Urinary bladder (tissue), 3 donors: ENCODE measurements at regions not wholly inside any gene's neighbourhood (a gene's known extent, or its start where the extent isn't known, plus 50 kb on each side); places are given as distances from the start of the nearest gene placed in this dataset.
A peak's percentile ranks its signal among the peaks of the same experiment; 100 is the strongest.

Experiments used
- DNase-seq: peaks from one replicate; pipeline ENCODE4 v3.0.0-alpha.2; 2015; ENCODE audit errors: extremely low spot score
- H3K27ac ChIP-seq: one replicate; pipeline ENCODE4 v1.5.1; 2013; ENCODE audit warnings: low read depth, mild to moderate bottlenecking, moderate library complexity
- H3K36me3 ChIP-seq: one replicate; pipeline ENCODE4 v1.6.1; 2013; ENCODE audit warnings: mild to moderate bottlenecking, moderate library complexity; ENCODE audit not compliant: insufficient read depth
- H3K4me1 ChIP-seq: one replicate; pipeline ENCODE4 v1.6.1; 2013; ENCODE audit warnings: mild to moderate bottlenecking, moderate library complexity; ENCODE audit not compliant: insufficient read depth
- H3K4me3 ChIP-seq: one replicate; pipeline ENCODE4 v1.5.1; 2013; ENCODE audit warnings: low read depth, low read length
- WGBS: extraction: QIAGEN DNeasy Blood & Tissue Kit; methylation state at CpG from one replicate; pipeline ENCODE4 v1.1.7; 2013; 5-methylcytosine and 5-hydroxymethylcytosine counted together
- donor health status: healthy with polysubstance abuse.
- donor health status: healthy.

GRCh38 chr9:105059252-105059651 is 131.3 kb upstream of the ABCA1 start:
- Histone ChIP-seq H3K27ac (no peak overlapping the region), H3K36me3 (no peaks in the 10 kb centered on the region), H3K4me3 (no peak overlapping the region), H3K4me1 (peaks cover 4% of the 10 kb centered on the region)
- WGBS, result 73% methylated on average over 1 of the region's 1 CpG
- no peak for DNase-seq

- Histone ChIP-seq H3K36me3 (no peaks in the 10 kb centered on the region), H3K4me1 (peaks cover 4% of the 10 kb centered on the region), H3K27ac (no peak overlapping the region), H3K4me3 (no peak overlapping the region)
- no peak for DNase-seq
- WGBS, result 90% methylated on average over 7 of the region's 7 CpGs
Measured at GRCh38 chr9:105062222-105062855, 134.4 kb upstream of the ABCA1 start.

DNA sequence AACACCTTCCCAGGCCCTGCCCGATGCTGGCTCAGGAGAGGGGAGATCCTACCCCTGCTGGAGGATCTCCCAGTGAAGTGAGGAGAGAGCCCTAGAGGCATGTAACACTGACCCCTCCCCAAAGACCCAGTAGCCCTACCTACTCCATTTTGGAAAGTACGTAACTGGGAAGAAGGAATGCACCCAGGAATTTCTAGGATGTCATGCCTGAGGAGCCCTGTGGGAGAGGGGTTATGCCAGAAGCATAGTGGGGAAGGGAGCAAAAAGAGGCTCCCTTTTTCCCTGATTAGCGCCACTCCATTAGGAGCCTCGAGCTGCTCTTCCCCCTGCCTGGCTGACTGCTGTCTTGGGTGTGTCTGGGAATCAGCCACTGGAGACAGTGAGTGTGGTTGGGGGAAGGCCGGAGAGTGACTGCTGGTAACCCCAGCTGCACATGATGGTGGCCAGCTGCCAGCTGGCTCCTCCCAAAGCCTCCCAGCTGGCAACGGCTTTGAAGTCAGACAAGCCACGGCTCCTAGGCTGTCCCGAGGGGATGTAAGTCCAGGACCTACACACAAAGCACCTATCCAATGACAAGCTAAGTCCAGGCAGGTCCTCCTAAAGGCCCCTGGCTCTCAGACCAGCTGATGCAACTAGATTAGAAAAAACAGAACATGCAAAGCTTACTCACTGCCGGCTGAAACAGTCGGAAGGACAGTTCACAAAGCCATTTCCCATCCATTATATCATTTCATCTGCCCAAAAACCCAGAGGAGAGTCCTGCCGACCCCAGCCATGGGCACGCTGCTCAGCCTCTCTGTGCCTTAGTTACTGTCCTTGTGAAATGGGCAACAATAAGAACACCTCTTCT is 136.5 kb upstream of the ABCA1 start:
- Histone ChIP-seq H3K36me3 (no peaks in the 10 kb centered on the region), H3K4me3 (no peak overlapping the region), H3K4me1 (peaks cover 4% of the 10 kb centered on the region), H3K27ac (peak overlapping the region; percentile 79)
- DNase-seq, result peak; percentile 40
- WGBS, result 16% methylated on average over 12 of the region's 12 CpGs

GRCh38 chr9:105065098-105066088 is 137.4 kb upstream of the ABCA1 start:
- no peak overlapping the region for H3K4me3 ChIP-seq
- peak overlapping the region; percentile 46 for H3K27ac ChIP-seq
- WGBS, result 88% methylated on average over 17 of the region's 17 CpGs
- H3K36me3 ChIP-seq, result no peaks in the 10 kb centered on the region
- DNase-seq, result no peak
- peaks cover 4% of the 10 kb centered on the region for H3K4me1 ChIP-seq

DNA sequence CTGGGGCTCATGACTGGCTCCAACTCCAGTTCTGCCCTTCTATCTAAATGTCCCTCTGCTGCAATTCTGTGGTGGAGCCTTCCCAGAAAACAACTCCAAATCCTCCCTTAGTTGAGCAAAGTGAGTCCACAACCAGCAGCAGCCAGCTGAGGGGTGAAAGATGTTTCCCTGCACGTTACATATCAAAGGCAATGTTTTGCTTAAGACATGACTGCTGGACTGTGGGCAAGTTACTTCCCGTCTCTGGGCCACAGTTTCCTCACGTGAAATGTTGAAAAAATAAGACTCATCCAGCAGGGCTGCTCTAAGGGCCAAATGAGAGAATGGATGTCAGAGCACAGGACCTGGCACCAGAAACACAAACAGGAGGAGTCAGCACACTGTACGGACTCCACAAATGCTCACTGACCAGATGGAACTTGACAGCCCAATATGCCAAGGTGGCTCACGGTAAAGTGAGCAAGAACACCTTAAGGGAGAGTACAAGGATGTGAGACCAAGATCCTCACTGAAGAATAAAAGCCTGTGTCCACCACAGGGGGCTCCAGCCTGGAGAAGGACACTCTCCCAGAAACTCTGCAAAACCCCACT is 138.4 kb upstream of the ABCA1 start:
- DNase-seq, result no peak
- Histone ChIP-seq H3K27ac (no peak overlapping the region), H3K4me1 (peaks cover 4% of the 10 kb centered on the region), H3K4me3 (no peak overlapping the region), H3K36me3 (no peaks in the 10 kb centered on the region)
- WGBS, result 60% methylated on average over 5 of the region's 5 CpGs

- Histone ChIP-seq H3K4me1 (peaks cover 4% of the 10 kb centered on the region), H3K4me3 (no peak overlapping the region), H3K36me3 (no peaks in the 10 kb centered on the region), H3K27ac (no peak overlapping the region)
- DNase-seq, result no peak
- 78% methylated on average over 3 of the region's 3 CpGs for WGBS
Measured at GRCh38 chr9:105067895-105068580, 140.1 kb upstream of the ABCA1 start.

DNA sequence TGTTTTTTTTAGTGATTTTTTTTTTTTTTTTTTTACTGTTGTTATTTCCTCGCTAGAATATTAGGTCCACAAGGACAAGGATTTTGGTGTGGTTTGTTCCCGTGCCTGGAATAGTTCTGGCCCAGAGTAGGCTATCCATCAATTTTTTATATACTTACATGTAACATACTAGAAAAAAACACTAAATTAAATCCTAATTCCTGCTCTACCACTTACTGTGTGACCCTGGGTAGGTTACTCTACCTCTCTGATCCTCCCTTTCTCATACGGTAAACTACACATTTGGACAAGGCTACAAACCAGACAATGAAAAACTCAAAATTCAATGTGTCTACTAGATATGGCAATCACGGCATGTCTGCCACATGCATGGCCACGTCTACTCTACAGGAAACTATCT is 141.3 kb upstream of the ABCA1 start:
- no peak for DNase-seq
- Histone ChIP-seq H3K4me3 (no peak overlapping the region), H3K27ac (no peak overlapping the region), H3K36me3 (no peaks in the 10 kb centered on the region), H3K4me1 (no peaks in the 10 kb centered on the region)
- 94% methylated on average over 5 of the region's 5 CpGs for WGBS

DNA sequence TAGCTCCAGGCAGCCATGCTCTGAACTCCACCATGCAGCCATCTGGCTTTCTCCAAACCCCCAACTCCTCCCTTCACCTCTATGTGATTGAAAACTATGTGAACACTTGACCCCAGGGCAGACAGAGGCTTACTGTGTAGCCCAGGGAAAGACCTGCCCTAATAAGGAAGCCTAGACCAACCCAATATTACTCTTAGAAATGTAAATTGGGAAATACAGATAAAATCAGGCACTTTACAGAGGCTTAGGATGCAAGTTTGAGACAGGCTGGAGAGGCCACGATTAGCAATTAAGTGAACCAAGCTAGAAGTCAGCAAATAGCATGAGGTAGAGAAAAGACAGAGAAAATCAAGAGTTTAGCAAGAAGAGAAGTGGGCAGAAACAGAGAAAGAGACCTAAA is 141.7 kb upstream of the ABCA1 start:
- Histone ChIP-seq H3K4me1 (no peaks in the 10 kb centered on the region), H3K27ac (no peak overlapping the region), H3K36me3 (no peaks in the 10 kb centered on the region), H3K4me3 (no peak overlapping the region)
- DNase-seq, result no peak
- 71% methylated on average over 1 of the region's 1 CpG for WGBS

DNA sequence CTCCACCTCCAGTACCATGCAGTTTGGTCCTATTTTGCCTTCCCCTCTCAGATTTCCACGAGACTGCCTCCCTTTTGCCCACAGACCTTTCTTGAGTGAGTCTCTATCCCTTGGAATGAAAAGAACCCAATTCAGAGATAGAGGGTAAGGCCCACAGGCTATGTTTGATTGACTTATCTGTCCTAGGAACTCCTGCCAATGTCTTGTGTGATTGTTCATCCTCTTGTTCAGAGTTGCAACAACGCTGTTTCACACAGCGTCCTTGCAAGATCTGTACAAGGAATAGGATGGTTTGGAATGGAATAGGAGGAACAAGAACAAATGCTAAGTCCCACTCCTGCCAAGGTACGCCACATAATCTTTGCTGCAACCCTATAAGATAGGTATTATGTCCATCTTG is 142.2 kb upstream of the ABCA1 start:
- no peak overlapping the region for H3K27ac ChIP-seq
- WGBS, result 93% methylated on average over 4 of the region's 4 CpGs
- no peaks in the 10 kb centered on the region for H3K4me1 ChIP-seq
- no peak for DNase-seq
- no peak overlapping the region for H3K4me3 ChIP-seq
- H3K36me3 ChIP-seq, result no peaks in the 10 kb centered on the region

DNA sequence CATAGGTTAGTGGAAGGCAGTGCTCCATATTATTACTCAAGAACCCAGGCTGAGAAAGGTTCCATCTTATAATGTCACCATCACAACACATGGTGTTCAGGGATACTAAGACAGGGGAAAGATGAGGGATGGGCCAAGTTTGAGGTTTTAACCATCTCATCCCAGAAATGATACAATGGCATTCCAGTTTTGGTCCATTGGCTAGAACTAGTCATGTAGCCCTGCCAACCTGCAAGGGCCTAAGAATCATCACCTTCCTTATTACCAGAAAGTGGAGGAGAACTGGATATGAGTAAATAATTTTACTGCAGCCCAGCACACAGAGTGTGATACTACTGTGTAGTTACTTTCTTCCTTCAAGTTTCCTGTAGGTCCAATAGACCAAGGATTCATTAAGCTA is 144.5 kb upstream of the ABCA1 start:
- no peaks in the 10 kb centered on the region for H3K36me3 ChIP-seq

GRCh38 chr9:105073147-105073546 is 145.2 kb upstream of the ABCA1 start:
- no peak overlapping the region for H3K27ac ChIP-seq
- no peak overlapping the region for H3K4me3 ChIP-seq
- H3K4me1 ChIP-seq, result no peaks in the 10 kb centered on the region
- DNase-seq, result no peak
- 77% methylated on average over 1 of the region's 1 CpG for WGBS
- no peaks in the 10 kb centered on the region for H3K36me3 ChIP-seq

More for the DNA sequence above, 144.5 kb upstream of the ABCA1 start:
- no peak overlapping the region for H3K4me3 ChIP-seq
- DNase-seq, result no peak
- no peak overlapping the region for H3K27ac ChIP-seq
- H3K4me1 ChIP-seq, result no peaks in the 10 kb centered on the region

DNA sequence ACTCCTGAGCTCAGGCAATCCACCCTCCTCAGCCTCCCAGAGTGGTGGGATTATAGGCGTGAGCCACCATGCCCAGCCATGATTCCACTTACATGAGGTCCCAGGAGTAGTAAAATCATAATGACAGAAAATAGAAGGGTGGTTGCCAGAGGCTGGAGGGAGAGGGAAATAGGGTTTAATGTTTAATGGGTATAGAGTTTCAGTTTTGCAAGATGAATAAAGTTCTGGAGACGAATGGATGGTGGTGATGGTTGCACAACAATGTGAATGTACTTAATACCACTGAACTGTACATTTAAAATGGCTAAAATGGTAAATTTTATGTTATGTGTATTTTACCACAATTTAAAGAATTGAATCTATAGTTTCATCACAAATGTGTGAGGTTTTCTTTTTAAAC is 146.5 kb upstream of the ABCA1 start:
- DNase-seq, result no peak
- H3K4me3 ChIP-seq, result no peak overlapping the region
- no peaks in the 10 kb centered on the region for H3K4me1 ChIP-seq
- WGBS, result 93% methylated on average over 2 of the region's 2 CpGs
- H3K27ac ChIP-seq, result no peak overlapping the region
- H3K36me3 ChIP-seq, result no peaks in the 10 kb centered on the region

DNA sequence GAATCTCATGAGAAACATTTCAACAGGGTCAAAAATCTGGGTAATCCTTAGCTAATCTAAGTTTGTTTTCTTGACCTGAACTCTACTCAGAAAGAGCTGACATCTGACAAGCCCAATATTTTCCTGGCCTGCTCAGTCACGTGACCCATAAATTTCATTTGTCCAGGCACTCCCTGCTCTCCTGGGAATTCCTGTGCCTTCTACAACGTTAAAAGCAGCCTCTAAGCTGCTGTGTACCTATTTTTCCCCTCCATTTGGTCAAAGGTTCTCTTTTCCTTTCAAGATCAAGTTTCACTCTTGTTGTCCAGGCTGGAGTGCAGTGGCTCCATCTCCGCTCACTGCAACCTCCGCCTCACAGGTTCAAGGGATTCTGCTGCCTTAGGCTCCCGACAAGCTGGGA is 148.8 kb upstream of the ABCA1 start:
- no peak overlapping the region for H3K4me3 ChIP-seq

More for the DNA sequence above, 148.8 kb upstream of the ABCA1 start:
- H3K4me1 ChIP-seq, result no peaks in the 10 kb centered on the region
- H3K27ac ChIP-seq, result no peak overlapping the region
- DNase-seq, result no peak
- no peaks in the 10 kb centered on the region for H3K36me3 ChIP-seq
- WGBS, result 66% methylated on average over 5 of the region's 5 CpGs
